NB4 (cell line): ENCODE measurements at regions not wholly inside any gene's neighbourhood (a gene's known extent, or its start where the extent isn't known, plus 50 kb on each side); places are given as distances from the start of the nearest gene placed in this dataset.

Experiments
- CTCF ChIP-seq: IDR thresholded peaks from one replicate; pipeline ENCODE4 v1.5.1; 2012; ENCODE audit warnings: low read depth, low read length
- MYC ChIP-seq: IDR thresholded peaks from 2 replicates; pipeline ENCODE4 v1.6.1; 2011; ENCODE audit warnings: low read depth, low read length
- POLR2A ChIP-seq: IDR thresholded peaks from 2 replicates; pipeline ENCODE4 v1.6.1; 2011; ENCODE audit warnings: mild to moderate bottlenecking; ENCODE audit not compliant: insufficient read length; ENCODE audit errors: extremely low read depth

GRCh38 chr6:23927935-23928334 lies 198.1 kb upstream of the NRSN1 start:
- TF ChIP-seq CTCF, result no peak
- TF ChIP-seq POLR2A, result no peak
- no peak for TF ChIP-seq MYC
